Endodermal cell (in vitro differentiated cells): ENCODE measurements at regions not wholly inside any gene's neighbourhood (a gene's known extent, or its start where the extent isn't known, plus 50 kb on each side); places are given as distances from the start of the nearest gene placed in this dataset.

ENCODE experiments used
- DNase-seq: peaks from one replicate; pipeline ENCODE4 v3.0.0-alpha.2; 2017
- H3K27ac ChIP-seq: 2 replicates; pipeline ENCODE4 v1.5.1; 2013; ENCODE audit warnings: mild to moderate bottlenecking, low read depth, low read length, moderate library complexity
- H3K27me3 ChIP-seq: 2 replicates; pipeline ENCODE4 v1.6.1; 2013; ENCODE audit warnings: mild to moderate bottlenecking, low read length, moderate library complexity; ENCODE audit not compliant: insufficient read depth, control insufficient read depth, poor library complexity, severe bottlenecking
- H3K36me3 ChIP-seq: 2 replicates; pipeline ENCODE4 v1.7.0; 2013; ENCODE audit warnings: mild to moderate bottlenecking, low read length, moderate library complexity; ENCODE audit not compliant: control insufficient read depth, insufficient read depth
- H3K4me1 ChIP-seq: one replicate; pipeline ENCODE4 v1.7.0; 2013; ENCODE audit warnings: low read length; ENCODE audit not compliant: control insufficient read depth, insufficient read depth
- H3K4me3 ChIP-seq: 2 replicates; pipeline ENCODE4 v1.5.1; 2013; ENCODE audit warnings: mild to moderate bottlenecking, low read length, moderate library complexity
- H3K9ac ChIP-seq: 2 replicates; pipeline ENCODE4 v1.6.1; 2013; ENCODE audit warnings: mild to moderate bottlenecking, low read length, moderate library complexity; ENCODE audit not compliant: poor library complexity, severe bottlenecking; ENCODE audit errors: extremely low read depth
- H3K9me3 ChIP-seq: 2 replicates; pipeline ENCODE4 v1.6.1; 2013; ENCODE audit warnings: mild to moderate bottlenecking, low read length, moderate library complexity; ENCODE audit not compliant: control insufficient read depth
- H3K27ac Mint-ChIP-seq: 2 replicates; pipeline ENCODE4 v1.8.0; 2020; ENCODE audit warnings: mixed read lengths
- H3K27me3 Mint-ChIP-seq: 2 replicates; pipeline ENCODE4 v1.8.0; 2021; ENCODE audit warnings: mild to moderate bottlenecking, mixed read lengths; ENCODE audit not compliant: insufficient read depth
- H3K36me3 Mint-ChIP-seq: 2 replicates; pipeline ENCODE4 v1.8.0; 2020; ENCODE audit warnings: low read depth, mixed read lengths
- H3K4me1 Mint-ChIP-seq: 2 replicates; pipeline ENCODE4 v1.8.0; 2020; ENCODE audit warnings: mixed read lengths
- H3K4me3 Mint-ChIP-seq: 2 replicates; pipeline ENCODE4 v1.8.0; 2020; ENCODE audit warnings: mild to moderate bottlenecking, moderate library complexity, mixed read lengths
- H3K9me3 Mint-ChIP-seq: 2 replicates; pipeline ENCODE4 v1.8.0; 2020; ENCODE audit warnings: mild to moderate bottlenecking, mixed read lengths
- CTCF ChIP-seq: fragments of 200-600 bp; sonication (generic); conservative IDR thresholded peaks from 2 replicates; pipeline ENCODE4 v1.5.0; 2021; ENCODE audit warnings: antibody characterized with exemption, mild to moderate bottlenecking
- WGBS, 2 experiments: methylation state at CpG; one replicate each; pipeline versions ENCODE4 v1.1.5 to v1.1.7; 2013; ENCODE audit warnings: missing lambda C conversion rate in 2 of 2, mixed read lengths in 1 of 2; ENCODE audit not compliant: insufficient coverage in 1 of 2, insufficient read length in 1 of 2; 5-methylcytosine and 5-hydroxymethylcytosine counted together

- no peaks in the 10 kb centered on the region for H3K4me1 Mint-ChIP-seq
- Histone ChIP-seq H3K4me1 (no peaks in the 10 kb centered on the region), H3K9me3 (no peaks in the 10 kb centered on the region), H3K36me3 (no peaks in the 10 kb centered on the region), H3K9ac (no peak overlapping the region), H3K27me3 (no peaks in the 10 kb centered on the region), H3K27ac (no peak overlapping the region), H3K4me3 (no peak overlapping the region)
- 86 to 94% methylated on average over 1 to 2 of the region's 2 CpGs for WGBS, 2 experiments
- no peaks in the 10 kb centered on the region for H3K9me3 Mint-ChIP-seq
- no peak for DNase-seq
- no peak for TF ChIP-seq CTCF
- no peaks in the 10 kb centered on the region for H3K36me3 Mint-ChIP-seq
- H3K4me3 Mint-ChIP-seq, result no peak overlapping the region
- no peaks in the 10 kb centered on the region for H3K27me3 Mint-ChIP-seq
- H3K27ac Mint-ChIP-seq, result no peak overlapping the region
These were observed 71.0 kb upstream of the ZNF423 start for GRCh38 chr16:49926941-49927340.

DNA sequence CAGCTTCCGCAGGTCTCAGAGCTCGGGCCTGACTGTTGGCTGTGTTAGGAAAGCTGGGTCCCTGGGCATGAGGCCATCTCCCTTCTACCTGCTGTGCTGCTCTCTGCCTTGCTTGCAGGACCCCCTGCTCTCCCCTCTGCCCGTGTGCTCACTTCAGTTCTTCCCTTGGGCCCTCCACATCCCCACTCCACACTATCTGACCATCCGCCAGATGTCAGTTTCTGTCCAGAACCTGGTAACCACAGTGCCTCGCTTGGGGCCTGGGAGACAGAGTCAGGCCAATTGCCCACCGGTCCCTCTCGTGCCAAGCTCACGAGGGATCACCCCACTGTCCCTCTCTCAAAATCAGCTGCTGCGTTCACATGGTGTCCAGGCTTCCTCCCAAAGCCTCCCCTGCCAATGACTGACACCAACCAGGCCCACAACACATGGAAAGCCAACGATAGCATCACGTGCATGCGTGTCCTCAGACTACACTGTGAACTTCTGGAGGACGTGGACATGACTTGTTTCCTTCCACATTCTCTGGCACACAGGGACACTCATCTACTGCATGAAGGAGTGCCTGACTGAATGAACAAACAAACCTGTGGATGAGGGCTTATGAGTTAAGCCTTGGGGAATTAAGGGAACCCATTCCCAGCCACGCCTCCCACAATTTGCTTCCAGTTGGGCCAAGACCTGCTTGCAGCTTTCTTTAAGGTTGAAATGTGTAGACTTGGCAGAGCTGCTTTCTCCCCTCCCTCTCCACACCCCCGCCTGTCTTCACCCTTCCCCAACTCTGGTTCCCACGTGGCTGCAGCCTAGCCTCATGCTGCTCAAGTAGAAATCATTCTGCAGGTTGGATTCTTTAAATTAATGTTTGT lies 72.5 kb upstream of the ZNF423 start:
- no peak overlapping the region for H3K4me3 ChIP-seq
- H3K4me3 Mint-ChIP-seq, result no peak overlapping the region
- no peak overlapping the region for H3K9ac ChIP-seq
- no peaks in the 10 kb centered on the region for H3K27me3 Mint-ChIP-seq
- H3K27me3 ChIP-seq, result no peaks in the 10 kb centered on the region
- H3K9me3 ChIP-seq, result no peaks in the 10 kb centered on the region
- no peak for DNase-seq
- H3K9me3 Mint-ChIP-seq, result no peaks in the 10 kb centered on the region
- no peak overlapping the region for H3K27ac ChIP-seq
- H3K36me3 ChIP-seq, result no peaks in the 10 kb centered on the region
- H3K27ac Mint-ChIP-seq, result no peak overlapping the region
- no peak for TF ChIP-seq CTCF
- no peaks in the 10 kb centered on the region for H3K4me1 ChIP-seq
- 88% methylated on average over 10 to 16 of the region's 16 CpGs for WGBS, 2 experiments
- no peaks in the 10 kb centered on the region for H3K36me3 Mint-ChIP-seq
- no peaks in the 10 kb centered on the region for H3K4me1 Mint-ChIP-seq

DNA sequence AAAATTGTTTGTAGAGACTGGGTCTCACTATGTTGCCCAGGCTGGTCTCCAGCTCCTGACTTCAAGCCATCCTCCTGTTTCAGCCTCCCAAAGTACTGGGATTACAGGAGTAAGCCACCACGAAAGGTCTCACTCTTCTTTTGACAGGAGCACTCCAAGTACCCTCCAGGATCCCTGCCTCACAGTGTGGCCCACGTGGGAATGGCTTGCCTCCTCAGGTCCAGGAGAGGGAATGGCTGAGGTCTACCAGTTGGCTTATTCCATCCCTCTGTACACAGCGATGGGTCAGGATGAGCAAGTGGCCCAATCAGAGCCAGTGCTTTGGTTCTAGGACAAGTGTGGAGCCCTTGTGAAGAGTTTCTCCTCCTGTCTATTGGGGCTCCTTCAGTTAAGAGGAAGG lies 73.7 kb upstream of the ZNF423 start:
- H3K27ac Mint-ChIP-seq, result no peak overlapping the region
- TF ChIP-seq CTCF, result no peak
- Histone ChIP-seq H3K36me3 (no peaks in the 10 kb centered on the region), H3K27me3 (no peaks in the 10 kb centered on the region), H3K9ac (no peak overlapping the region), H3K4me3 (no peak overlapping the region), H3K4me1 (no peaks in the 10 kb centered on the region), H3K9me3 (no peaks in the 10 kb centered on the region), H3K27ac (no peak overlapping the region)
- no peak overlapping the region for H3K4me3 Mint-ChIP-seq
- DNase-seq, result no peak
- 90 to 92% methylated on average over 2 to 3 of the region's 3 CpGs for WGBS, 2 experiments
- H3K27me3 Mint-ChIP-seq, result no peaks in the 10 kb centered on the region
- no peaks in the 10 kb centered on the region for H3K4me1 Mint-ChIP-seq
- H3K36me3 Mint-ChIP-seq, result no peaks in the 10 kb centered on the region
- H3K9me3 Mint-ChIP-seq, result no peaks in the 10 kb centered on the region
